Upper lobe of right lung (tissue), 1 donor: ENCODE measurements at regions not wholly inside any gene's neighbourhood (a gene's known extent, or its start where the extent isn't known, plus 50 kb on each side); places are given as distances from the start of the nearest gene placed in this dataset.
"Not testable (repeated sequence)": the region's sequence is repeated elsewhere in the genome, so short reads cannot be mapped to it uniquely, and the experiment has no call there.

ENCODE experiments used
- ATAC-seq: fragments of 200-7000 bp; cut with Tn5 transposase; one replicate; pipeline ENCODE4 v1.9.1; 2020; ENCODE audit warnings: mild to moderate bottlenecking, moderate library complexity
- DNase-seq: peaks from one replicate; pipeline ENCODE4 v3.0.0-alpha.2; 2020
- H3K27ac ChIP-seq: fragments of 200-600 bp; one replicate; pipeline ENCODE4 v1.8.0; 2022
- H3K27me3 ChIP-seq: fragments of 200-600 bp; one replicate; pipeline ENCODE4 v1.8.0; 2022; ENCODE audit warnings: mild to moderate bottlenecking
- H3K36me3 ChIP-seq: fragments of 200-600 bp; one replicate; pipeline ENCODE4 v1.8.0; 2022
- H3K4me1 ChIP-seq: fragments of 200-600 bp; one replicate; pipeline ENCODE4 v1.8.0; 2022
- H3K4me3 ChIP-seq: fragments of 200-600 bp; one replicate; pipeline ENCODE4 v1.8.0; 2022; ENCODE audit warnings: mild to moderate bottlenecking
- H3K9me3 ChIP-seq: fragments of 200-600 bp; one replicate; pipeline ENCODE4 v1.8.0; 2022
- intact Hi-C: fragments of 100-400 bp; cut with DNase I; formaldehyde crosslinking; loops from one replicate; pipeline ENCODE4 v1.11.0; 2022
- TF ChIP-seq, protein P1 (sequence below): fragments of 200-600 bp; IDR thresholded peaks from one replicate; pipeline ENCODE4 v1.8.0; 2022; ENCODE audit warnings: antibody characterized with exemption
- donor health status: DM: no; HTN: yes; CAD: no; lungs with severe emphysema.

DNA sequence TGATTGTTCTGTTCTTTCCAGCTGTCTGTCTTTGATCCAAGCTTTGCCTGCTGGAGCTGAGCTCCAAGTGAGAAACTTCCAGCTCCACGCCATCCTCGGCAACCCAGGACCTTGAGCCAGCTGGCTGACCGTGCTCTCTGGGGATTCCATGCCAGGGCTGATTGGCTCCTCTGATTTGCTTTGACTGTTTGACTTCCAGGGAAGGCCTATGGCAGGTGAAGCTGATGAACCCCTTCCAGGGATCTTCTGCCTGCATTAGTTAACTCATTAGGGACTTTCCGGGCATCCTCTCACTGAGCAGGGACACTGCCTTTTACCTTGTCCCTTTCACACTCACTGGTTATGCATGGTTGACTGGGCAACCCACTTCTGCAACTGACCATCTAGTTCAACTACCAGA lies 406.1 kb downstream of the RPS6KC1 start:
- DNase-seq (no peak), ATAC-seq (peak; percentile 37)
- H3K4me3 ChIP-seq: no peak overlapping the region
- H3K27me3 ChIP-seq: no peaks in the 10 kb centered on the region
- peaks cover 4% of the 10 kb centered on the region for H3K9me3 ChIP-seq
- TF ChIP-seq, protein P1, sequence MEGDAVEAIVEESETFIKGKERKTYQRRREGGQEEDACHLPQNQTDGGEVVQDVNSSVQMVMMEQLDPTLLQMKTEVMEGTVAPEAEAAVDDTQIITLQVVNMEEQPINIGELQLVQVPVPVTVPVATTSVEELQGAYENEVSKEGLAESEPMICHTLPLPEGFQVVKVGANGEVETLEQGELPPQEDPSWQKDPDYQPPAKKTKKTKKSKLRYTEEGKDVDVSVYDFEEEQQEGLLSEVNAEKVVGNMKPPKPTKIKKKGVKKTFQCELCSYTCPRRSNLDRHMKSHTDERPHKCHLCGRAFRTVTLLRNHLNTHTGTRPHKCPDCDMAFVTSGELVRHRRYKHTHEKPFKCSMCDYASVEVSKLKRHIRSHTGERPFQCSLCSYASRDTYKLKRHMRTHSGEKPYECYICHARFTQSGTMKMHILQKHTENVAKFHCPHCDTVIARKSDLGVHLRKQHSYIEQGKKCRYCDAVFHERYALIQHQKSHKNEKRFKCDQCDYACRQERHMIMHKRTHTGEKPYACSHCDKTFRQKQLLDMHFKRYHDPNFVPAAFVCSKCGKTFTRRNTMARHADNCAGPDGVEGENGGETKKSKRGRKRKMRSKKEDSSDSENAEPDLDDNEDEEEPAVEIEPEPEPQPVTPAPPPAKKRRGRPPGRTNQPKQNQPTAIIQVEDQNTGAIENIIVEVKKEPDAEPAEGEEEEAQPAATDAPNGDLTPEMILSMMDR: no peak
- H3K4me1 ChIP-seq: no peaks in the 10 kb centered on the region
- intact Hi-C loops: no loop called here
- no peak overlapping the region for H3K27ac ChIP-seq
- H3K36me3 ChIP-seq: no peaks in the 10 kb centered on the region

DNA sequence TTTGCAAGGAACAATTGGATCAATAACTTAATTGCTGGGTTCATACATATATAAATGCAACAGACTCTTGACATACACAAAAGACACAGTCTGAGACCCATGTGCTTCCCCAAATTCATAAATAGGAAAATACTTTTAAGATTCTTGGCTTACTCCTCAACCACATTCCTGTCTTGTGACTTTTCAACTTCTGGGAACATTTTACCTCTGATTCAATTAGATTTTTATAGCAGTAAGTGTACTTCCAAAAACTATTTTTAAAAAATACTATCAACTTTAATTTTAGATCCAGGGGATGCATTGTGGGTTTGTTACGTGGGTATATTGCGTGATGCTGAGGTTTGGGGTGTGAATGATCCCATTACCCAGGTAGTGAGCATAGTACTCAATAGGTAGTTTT lies 406.7 kb downstream of the RPS6KC1 start:
- peaks cover 4% of the 10 kb centered on the region for H3K9me3 ChIP-seq
- no peak for DNase-seq
- no peak overlapping the region for H3K27ac ChIP-seq
- H3K4me1 ChIP-seq: no peaks in the 10 kb centered on the region
- H3K27me3 ChIP-seq: no peaks in the 10 kb centered on the region
- intact Hi-C loops: no loop called here
- H3K36me3 ChIP-seq: no peaks in the 10 kb centered on the region
- no peak overlapping the region for H3K4me3 ChIP-seq
- no peak for ATAC-seq
- TF ChIP-seq, protein P1: no peak

DNA sequence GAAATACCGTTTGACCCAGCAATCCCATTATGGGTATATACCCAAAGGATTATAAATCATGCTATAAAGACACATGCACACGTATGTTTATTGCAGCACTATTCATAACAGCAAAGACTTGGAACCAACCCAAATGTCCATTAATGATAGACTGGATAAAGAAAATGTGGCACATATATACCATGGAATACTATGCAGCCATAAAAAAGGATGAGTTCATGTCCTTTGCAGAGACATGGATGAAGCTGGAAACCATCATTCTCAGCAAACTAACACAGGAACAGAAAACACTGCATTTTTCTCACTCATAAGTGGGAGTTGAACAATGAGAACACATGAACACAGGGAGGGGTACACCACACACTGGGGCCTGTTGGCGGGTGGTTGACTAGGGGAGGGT lies 411.3 kb downstream of the RPS6KC1 start:
- H3K36me3 ChIP-seq, DNase-seq, H3K27ac ChIP-seq, H3K9me3 ChIP-seq, H3K4me3 ChIP-seq, ATAC-seq, intact Hi-C loops, H3K27me3 ChIP-seq, H3K4me1 ChIP-seq: not testable (repeated sequence)

DNA sequence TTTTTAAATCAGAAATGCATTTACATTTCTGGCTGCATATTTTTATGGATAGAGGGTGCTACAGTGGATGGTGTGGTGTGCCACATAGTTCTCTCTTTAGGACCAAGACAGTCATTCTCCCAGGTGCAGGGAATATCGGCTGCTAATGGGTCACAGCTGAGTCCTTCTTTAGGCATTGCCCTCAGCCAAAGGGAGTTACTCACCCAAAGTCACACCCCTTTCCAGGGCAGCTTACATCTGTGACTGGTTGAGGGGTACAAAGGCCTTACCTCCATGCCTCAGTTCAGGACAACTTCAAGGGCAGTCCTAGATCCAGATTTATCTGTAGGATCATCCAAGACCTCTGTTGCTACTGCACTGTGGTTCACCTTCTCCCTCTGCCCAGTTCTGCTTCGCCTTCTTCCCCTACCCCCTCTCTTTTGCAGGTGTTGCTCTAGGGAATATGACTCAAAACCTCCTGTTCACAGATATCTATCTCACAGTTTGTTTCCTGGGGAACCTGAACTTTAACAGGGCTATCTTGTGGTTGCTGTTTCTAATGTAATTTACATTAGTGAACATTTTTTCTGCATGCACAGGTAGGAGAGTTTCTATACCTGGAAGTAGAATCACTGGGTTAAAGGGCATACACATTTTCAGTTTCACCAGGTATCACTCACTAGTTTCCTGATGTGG lies 413.9 kb downstream of the RPS6KC1 start:
- TF ChIP-seq, protein P1: no peak
- H3K9me3 ChIP-seq: no peaks in the 10 kb centered on the region
- no peaks in the 10 kb centered on the region for H3K4me1 ChIP-seq
- DNase-seq (no peak), ATAC-seq (no peak)
- no peak overlapping the region for H3K4me3 ChIP-seq
- no peaks in the 10 kb centered on the region for H3K27me3 ChIP-seq
- no peak overlapping the region for H3K27ac ChIP-seq
- intact Hi-C loops: no loop called here
- H3K36me3 ChIP-seq: no peaks in the 10 kb centered on the region

DNA sequence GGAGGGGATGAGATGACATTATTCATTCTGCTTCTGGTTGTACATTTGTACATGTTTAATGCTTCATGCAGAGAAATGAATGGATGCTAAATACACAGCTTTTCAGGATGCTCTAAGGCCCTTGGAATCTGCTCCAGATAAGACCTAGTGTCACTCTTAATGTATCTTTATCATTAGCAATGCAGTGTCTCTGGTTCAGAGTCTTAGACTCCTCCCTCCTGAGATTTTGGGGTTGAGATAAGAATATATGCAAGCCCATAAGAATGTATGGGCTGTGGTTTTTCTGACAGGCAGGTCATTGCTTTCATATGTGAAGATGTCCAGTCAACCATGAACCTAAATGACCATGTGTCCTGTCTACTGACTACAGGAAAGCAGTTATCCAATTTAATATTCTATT lies 415.5 kb downstream of the RPS6KC1 start:
- H3K27ac ChIP-seq: no peak overlapping the region
- no peaks in the 10 kb centered on the region for H3K27me3 ChIP-seq
- no peak overlapping the region for H3K4me3 ChIP-seq
- TF ChIP-seq, protein P1: no peak
- H3K36me3 ChIP-seq: no peaks in the 10 kb centered on the region
- DNase-seq (no peak), ATAC-seq (no peak)
- no peaks in the 10 kb centered on the region for H3K9me3 ChIP-seq
- intact Hi-C loops: no loop called here
- no peaks in the 10 kb centered on the region for H3K4me1 ChIP-seq

DNA sequence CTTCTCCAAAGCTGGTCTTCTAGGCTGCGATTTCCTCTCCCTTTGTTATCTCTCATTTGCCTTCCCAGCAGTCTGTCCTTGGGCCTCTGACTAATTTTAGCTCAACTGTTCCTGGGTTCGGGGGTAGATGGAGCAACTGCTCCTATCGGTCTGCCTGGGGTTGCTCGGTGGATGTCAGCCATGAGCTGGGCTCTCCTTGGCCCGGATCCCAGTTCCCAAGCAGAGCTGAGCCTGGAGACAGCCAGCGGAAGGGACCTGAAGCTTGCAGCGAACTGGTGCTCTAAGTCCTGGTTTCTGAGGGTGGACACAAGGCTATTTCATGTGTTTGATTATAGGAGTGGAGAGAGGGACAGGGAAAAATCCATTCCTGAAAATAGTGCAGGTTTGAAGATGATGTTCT lies 423.0 kb downstream of the RPS6KC1 start:
- H3K27me3 ChIP-seq: no peaks in the 10 kb centered on the region
- H3K4me3 ChIP-seq: no peak overlapping the region
- H3K27ac ChIP-seq: no peak overlapping the region
- TF ChIP-seq, protein P1: no peak
- no peak for ATAC-seq
- H3K36me3 ChIP-seq: no peaks in the 10 kb centered on the region
- no peak for DNase-seq
- H3K4me1 ChIP-seq: no peaks in the 10 kb centered on the region
- H3K9me3 ChIP-seq: no peaks in the 10 kb centered on the region
- intact Hi-C loops: no loop called here
